SW480 (cell line): ENCODE measurements at regions not wholly inside any gene's neighbourhood (a gene's known extent, or its start where the extent isn't known, plus 50 kb on each side); places are given as distances from the start of the nearest gene placed in this dataset.

Source experiments
- DNase-seq: peaks from one replicate; pipeline ENCODE4 v3.0.0-alpha.2; 2016; ENCODE audit warnings: low spot score

- DNase-seq: no peak
Measured at GRCh38 chr3:74564560-74564959, 49.9 kb downstream of the CNTN3 start.

- DNase-seq: no peak
Measured at GRCh38 chr3:74562558-74563269, 51.7 kb downstream of the CNTN3 start.

GRCh38 chr3:74561881-74562280, 52.6 kb downstream of the CNTN3 start:
- DNase-seq: no peak

GRCh38 chr3:74559261-74559660, 55.2 kb downstream of the CNTN3 start:
- no peak for DNase-seq

GRCh38 chr3:74550686-74551085, 63.8 kb downstream of the CNTN3 start:
- no peak for DNase-seq

GRCh38 chr3:74546426-74546825, 68.0 kb downstream of the CNTN3 start:
- no peak for DNase-seq

- DNase-seq: no peak
Measured at GRCh38 chr3:74542441-74542840, 72.0 kb downstream of the CNTN3 start.

DNA sequence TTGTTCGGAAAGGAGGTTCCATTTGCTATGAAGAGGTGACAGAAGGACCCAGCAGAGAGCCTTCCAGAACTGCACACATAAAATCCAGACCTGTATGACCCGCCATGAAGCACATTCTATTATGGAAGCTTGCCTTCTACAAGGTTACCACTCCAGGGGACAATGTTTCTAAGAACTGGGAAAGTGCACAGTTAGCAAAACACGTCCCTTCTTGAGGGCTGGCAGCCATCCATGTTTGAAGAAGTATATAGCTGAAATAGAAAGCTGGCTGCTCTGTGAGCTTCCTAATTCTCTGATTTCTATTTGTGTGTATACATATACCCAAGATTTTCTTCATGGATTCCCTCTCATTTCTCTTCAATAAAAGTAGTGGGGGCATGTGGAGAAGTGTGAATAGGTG, 74.6 kb downstream of the CNTN3 start:
- no peak for DNase-seq

- no peak for DNase-seq
Measured at GRCh38 chr3:74538669-74539068, 75.8 kb downstream of the CNTN3 start.

DNA sequence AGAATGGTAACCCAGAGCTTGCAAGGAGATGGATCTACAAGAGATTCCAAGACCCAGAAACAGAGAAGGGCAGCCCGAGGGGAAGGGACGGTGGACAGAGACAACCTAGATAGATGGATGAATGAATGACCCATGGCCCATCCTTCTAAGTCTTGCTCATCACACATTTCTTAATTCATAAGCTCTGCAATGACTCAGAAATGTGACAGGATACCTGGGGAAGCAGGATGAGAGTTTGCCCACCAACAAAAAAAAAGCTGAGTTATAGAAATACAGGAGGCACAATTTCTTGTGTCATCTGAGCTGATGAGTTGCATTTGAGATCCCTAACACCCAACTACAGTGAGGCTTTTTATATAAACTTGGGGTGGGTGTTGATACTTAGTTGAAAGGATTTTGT, 76.6 kb downstream of the CNTN3 start:
- no peak for DNase-seq

- no peak for DNase-seq
Measured at GRCh38 chr3:74537164-74537563, 77.3 kb downstream of the CNTN3 start.

DNA sequence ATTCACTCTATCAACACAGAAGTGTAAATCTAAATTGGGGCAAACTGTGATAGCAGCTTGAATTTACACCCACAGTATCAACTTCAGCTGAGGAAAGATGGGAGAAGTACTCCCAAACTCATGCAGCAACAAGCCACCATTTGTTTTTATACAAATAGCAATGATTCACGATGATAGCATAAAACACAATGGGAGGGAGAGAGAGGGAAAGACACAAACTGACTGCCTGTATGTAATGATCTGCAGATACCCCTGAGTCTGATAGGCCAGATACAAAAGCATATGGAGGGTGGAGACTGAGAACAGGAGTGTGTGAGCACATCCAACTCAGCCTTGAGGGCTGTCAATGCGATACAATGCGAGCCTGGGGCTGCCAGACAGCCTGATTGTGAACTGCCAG, 79.2 kb downstream of the CNTN3 start:
- no peak for DNase-seq

- no peak for DNase-seq
Measured at GRCh38 chr3:74534611-74535010, 79.8 kb downstream of the CNTN3 start.

GRCh38 chr3:74532446-74532845, 82.0 kb downstream of the CNTN3 start:
- DNase-seq: no peak

DNA sequence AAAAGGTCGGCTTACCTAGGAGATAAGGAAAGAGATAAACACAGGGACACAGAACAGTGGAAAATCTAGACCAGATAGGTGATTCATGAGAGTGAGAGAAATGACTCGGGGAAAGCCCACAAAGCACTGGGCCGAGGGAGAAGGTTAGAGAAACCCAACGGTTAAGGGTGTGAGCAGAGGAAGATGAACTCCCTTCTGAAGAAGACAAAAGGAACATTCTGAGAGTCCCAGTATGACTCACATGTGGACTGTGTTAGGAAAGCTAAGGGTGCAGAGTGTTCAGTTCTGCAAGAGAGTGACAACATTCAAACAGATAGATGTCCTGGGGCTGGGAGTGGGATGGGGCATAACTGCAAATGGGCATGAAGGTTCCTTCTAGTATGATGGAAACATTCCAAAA, 83.0 kb downstream of the CNTN3 start:
- no peak for DNase-seq

DNA sequence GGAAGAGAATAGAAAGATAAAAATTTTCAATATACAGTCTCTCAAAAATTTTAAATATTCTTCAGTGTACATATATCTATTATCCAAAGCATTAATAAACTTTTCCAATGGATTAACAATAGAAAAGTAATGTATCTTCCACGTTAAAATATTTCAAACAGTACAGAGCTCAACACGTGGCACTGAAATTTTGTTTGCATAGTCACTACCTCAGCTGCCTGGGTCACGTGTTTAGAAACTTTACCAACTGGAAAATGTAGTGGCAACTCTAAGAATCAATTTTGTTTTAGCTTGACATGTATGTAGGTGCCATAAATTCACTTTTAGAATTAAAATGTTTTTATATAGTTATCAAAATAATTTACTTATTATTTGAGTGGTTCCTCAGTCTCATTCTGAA, 85.3 kb downstream of the CNTN3 start:
- DNase-seq: no peak

DNA sequence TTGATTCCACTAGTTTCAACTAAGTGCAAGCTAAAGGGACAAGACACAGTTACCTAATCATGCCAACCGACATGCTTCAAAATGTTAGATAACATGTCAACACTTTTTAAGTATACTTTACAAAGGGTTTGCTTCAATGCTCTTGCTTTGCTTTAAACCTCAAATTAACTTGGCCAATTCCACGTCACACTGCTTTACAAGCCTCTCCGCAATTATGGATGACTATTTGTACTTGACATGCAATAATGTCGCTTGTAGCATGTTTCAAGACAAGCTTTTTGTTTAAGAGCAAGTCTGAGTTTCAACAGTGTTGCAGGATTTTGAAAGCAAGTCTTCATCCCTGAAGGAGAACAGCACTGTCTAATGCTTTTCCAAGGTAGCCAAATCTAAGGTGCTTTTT, 86.9 kb downstream of the CNTN3 start:
- DNase-seq: no peak

DNA sequence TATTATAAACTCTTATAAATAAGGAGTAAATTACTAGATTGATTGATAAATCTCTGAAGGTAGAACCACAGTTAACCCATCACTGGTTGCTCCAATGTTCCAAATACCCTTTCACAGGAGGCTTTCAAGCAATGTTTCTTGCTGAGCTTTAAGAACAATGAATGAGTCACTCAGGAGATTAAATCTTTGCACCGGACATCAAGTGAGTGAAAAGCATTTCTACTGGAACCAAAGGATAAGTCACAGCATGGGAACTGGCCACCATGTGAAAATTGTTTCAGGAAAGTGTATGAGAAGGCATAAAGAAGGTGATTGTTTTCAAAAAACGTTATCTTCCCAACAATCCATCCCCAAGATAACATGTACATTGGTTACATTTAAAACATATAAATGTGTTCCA, 90.6 kb downstream of the CNTN3 start:
- DNase-seq: no peak

DNA sequence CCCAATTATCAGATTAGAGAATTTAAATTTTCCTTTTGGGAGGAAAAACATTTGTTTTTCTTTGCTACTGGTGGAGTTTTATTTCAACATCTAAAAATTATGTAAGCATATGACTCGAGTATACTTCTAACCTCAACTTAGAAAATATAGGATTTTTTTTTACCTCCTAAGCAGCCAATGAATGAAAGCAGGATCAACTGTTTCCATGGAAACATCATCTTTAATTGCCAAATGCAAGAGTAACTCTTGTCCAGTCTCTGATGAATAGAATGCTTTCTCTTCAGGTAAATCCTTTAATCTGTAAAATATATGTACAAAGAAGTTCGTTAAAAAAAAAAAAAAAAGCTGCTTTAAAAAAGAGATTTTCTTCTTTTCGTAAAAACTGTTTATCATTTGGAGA, 93.6 kb downstream of the CNTN3 start:
- no peak for DNase-seq

DNA sequence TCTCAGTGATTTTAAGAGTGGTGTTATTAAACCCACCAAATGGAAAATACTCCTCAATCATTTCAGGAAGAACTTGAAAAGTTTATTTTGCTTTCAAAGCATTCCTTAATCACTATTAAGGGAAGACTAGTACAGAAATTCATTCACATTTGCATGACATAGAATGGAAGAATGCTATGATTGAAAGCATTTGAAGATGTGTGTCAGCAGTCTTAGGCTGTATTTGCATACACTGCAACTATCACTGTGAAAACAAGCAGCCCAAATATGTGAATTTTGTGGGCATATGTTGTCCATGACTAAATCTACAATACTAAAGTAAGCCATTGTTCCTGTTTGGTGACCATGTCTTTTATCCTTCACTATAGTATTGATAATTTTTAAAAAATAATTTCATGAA, 95.8 kb downstream of the CNTN3 start:
- DNase-seq: no peak

GRCh38 chr3:74516019-74516418, 98.4 kb downstream of the CNTN3 start:
- DNase-seq: no peak

DNA sequence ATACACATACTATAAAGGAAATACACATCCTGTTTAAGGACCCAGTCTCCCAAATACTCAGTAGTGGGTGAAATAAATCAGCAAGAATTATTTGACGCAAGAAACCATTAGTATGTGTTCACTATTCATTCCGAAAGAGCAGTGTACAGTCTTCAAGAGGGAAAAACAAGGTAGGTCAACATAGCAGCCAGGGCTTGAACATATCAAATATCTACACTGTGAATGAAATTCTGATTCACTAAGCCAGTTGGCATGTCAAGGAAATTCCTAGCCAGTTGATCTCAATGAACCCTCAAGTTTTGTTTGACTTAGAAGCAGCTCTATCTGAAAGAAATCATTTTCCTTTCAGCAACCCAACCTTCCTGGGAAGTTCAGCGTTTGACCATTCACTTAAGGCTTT, 99.0 kb downstream of the CNTN3 start:
- DNase-seq: no peak

- DNase-seq: no peak
Measured at GRCh38 chr3:74511078-74511477, 103.4 kb downstream of the CNTN3 start.

DNA sequence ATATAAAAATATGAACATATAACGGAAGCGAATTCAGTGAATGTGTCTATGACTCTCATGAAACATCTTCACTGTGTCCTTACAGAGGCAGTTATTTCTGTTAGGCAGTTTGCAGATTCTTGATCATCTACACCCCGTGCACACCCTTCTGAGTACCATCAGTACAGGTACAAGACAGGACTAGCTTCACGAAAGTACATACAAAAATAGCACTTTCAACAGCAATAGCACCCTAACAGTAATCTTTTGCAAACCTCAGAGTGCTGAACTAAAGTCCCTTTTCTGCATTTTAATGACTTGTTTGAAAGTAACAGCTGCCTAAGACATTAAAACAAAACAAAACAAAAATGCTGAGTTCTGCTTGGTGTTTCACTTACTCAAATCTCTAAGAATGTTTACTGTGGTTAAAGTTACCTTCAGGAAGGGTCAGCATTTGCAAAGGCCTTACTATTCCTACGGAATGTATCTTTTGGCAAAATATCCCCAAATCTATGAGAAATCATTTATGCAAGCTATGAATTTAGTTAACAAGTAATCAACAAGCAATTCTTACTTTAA, 104.1 kb downstream of the CNTN3 start:
- no peak for DNase-seq
